SU-DHL-6 (cell line): ENCODE measurements at regions not wholly inside any gene's neighbourhood (a gene's known extent, or its start where the extent isn't known, plus 50 kb on each side); places are given as distances from the start of the nearest gene placed in this dataset.

Experiments
- EZH2phosphoT487 ChIP-seq: fragments of 200-600 bp; sonication (generic), shearing (Covaris generic); conservative IDR thresholded peaks from 2 replicates; pipeline ENCODE4 v1.6.1; 2018; ENCODE audit warnings: mild to moderate bottlenecking, antibody characterized with exemption, low read length, moderate library complexity, mixed read lengths
- TF ChIP-seq, protein P1 (sequence below): fragments of 200-600 bp; sonication (generic); IDR thresholded peaks from one replicate; pipeline ENCODE4 v1.5.1; 2017; ENCODE audit warnings: antibody characterized with exemption, mild to moderate bottlenecking, low read length, moderate library complexity; ENCODE audit not compliant: insufficient read depth, poor library complexity, severe bottlenecking

DNA sequence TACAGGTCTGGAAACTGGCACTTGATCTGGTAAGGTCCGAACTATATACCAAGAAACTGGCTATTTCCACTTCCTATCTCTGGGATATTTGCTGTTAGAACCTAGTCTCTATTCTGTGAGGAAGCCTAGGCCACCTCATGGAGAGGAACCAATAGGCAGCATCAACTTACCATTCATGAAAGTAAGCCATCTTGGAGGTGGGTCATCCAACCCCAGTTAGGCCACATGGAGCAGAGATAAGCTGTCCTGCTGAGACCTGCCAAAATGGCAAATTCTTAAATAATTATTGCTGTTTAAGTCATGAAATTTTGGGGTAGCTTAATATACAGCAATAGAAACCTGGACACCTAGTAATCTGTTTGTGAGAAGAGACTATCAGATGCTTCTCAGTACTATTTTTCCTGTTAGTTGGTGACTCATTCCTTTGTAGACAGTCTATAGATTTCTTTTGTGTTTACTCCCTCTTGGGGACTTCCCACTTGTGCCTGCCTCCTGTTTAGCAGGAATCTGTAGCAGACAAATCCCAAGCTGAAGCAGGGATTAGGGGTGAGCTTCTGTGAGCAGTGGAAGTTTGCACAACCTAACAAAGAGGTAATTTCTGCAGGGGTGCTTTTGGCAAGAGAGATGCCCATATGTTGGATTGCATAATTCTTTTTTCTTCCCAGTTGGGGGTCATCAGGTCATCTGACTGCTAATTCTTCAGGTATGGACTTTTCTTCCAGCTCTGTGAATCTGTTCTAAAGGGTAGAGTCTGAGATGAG, 136.8 kb downstream of the IGF1 start:
- TF ChIP-seq, protein P1, sequence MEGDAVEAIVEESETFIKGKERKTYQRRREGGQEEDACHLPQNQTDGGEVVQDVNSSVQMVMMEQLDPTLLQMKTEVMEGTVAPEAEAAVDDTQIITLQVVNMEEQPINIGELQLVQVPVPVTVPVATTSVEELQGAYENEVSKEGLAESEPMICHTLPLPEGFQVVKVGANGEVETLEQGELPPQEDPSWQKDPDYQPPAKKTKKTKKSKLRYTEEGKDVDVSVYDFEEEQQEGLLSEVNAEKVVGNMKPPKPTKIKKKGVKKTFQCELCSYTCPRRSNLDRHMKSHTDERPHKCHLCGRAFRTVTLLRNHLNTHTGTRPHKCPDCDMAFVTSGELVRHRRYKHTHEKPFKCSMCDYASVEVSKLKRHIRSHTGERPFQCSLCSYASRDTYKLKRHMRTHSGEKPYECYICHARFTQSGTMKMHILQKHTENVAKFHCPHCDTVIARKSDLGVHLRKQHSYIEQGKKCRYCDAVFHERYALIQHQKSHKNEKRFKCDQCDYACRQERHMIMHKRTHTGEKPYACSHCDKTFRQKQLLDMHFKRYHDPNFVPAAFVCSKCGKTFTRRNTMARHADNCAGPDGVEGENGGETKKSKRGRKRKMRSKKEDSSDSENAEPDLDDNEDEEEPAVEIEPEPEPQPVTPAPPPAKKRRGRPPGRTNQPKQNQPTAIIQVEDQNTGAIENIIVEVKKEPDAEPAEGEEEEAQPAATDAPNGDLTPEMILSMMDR = no peak
- TF ChIP-seq EZH2phosphoT487 = no peak
